Ovary (tissue), 7 donors: ENCODE measurements at regions not wholly inside any gene's neighbourhood (a gene's known extent, or its start where the extent isn't known, plus 50 kb on each side); places are given as distances from the start of the nearest gene placed in this dataset.

Experiments used
- DNase-seq, 5 donors: peaks; one replicate each; pipeline ENCODE4 v3.0.0-alpha.2; 2019 to 2020
- H3K27ac ChIP-seq, 2 donors: fragments of 200-600 bp; one replicate each; pipeline versions ENCODE4 v1.5.1 to v1.8.0; 2019 to 2022
- H3K27me3 ChIP-seq: fragments of 200-600 bp; one replicate; pipeline ENCODE4 v1.8.0; 2022
- H3K36me3 ChIP-seq: fragments of 200-600 bp; sonication (generic); one replicate; pipeline ENCODE4 v1.5.1; 2019
- H3K4me1 ChIP-seq: one replicate; pipeline ENCODE4 v1.8.1; 2013; ENCODE audit warnings: mild to moderate bottlenecking, moderate library complexity; ENCODE audit not compliant: insufficient read depth
- H3K4me3 ChIP-seq: fragments of 200-600 bp; sonication (generic); one replicate; pipeline ENCODE4 v1.5.1; 2017
- H3K9me3 ChIP-seq, 2 donors: fragments of 200-600 bp in 1 of 2; sonication (generic) in 1 of 2; one replicate each; pipeline versions ENCODE4 v1.5.1 to v1.8.1; 2013 to 2019; ENCODE audit warnings: mild to moderate bottlenecking in 1 of 2, moderate library complexity in 1 of 2
- EP300 ChIP-seq: sonication (generic); formaldehyde crosslinking; IDR thresholded peaks from one replicate; pipeline ENCODE4 v1.6.1; 2017; ENCODE audit warnings: antibody characterized with exemption
- POLR2A ChIP-seq: fragments of 450-650 bp; IDR thresholded peaks from one replicate; pipeline ENCODE4 v1.6.1; 2017; ENCODE audit warnings: antibody characterized with exemption, mild to moderate bottlenecking, moderate library complexity
- WGBS, 3 donors: extraction: QIAGEN DNeasy Blood & Tissue Kit in 1 of 3; methylation state at CpG; one replicate each; pipeline versions ENCODE4 v1.1.5 to v1.1.7; 2013 to 2017; 5-methylcytosine and 5-hydroxymethylcytosine counted together
- intact Hi-C, 4 donors: fragments of 100-400 bp; cut with DNase I; formaldehyde crosslinking; loops; one replicate each; pipeline versions ENCODE4 v1.11.0 to v1.15.1; 2022 to 2023
- TF ChIP-seq, protein P1 (sequence below), 3 donors: fragments of 450-650 bp in 2 of 3; fragments of 200-600 bp in 1 of 3; IDR thresholded peaks; one replicate each; pipeline versions ENCODE4 v1.5.1 to v1.8.0; 2016 to 2022; ENCODE audit warnings: antibody characterized with exemption in 3 of 3, mild to moderate bottlenecking in 1 of 3
- donor health status: DM: no; HTN: no; CAD: no; lungs with moderate emphysema.
- donor health status: DM: no; HTN: no; CAD: no.
- donor health status: Bipolar disorder and iron deficiency.
- donor health status: DM: no; HTN: no; CAD: no.
- donor health status: DM: yes; HTN: yes; CAD: no.

DNA sequence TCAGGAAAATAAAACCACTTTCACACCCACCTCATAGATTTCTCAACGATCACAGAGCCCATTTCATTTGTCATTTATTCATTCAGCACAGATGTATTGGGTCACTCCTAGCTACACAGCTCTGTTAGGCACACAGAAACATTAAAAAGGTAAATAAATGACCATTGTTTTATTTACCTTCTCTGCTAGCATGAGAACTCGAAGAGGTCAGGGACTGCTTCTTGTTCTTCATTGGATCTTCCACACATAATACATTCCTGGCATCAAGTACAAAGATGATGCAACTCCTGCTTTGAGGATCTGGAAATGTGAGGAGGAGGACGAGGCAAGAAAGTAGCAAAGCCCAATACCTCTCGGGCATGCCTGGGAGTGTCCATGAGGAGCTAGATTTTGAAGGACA lies 168.1 kb downstream of the RBM26 start:
- no peaks in the 10 kb centered on the region for H3K9me3 ChIP-seq
- TF ChIP-seq, protein P1, sequence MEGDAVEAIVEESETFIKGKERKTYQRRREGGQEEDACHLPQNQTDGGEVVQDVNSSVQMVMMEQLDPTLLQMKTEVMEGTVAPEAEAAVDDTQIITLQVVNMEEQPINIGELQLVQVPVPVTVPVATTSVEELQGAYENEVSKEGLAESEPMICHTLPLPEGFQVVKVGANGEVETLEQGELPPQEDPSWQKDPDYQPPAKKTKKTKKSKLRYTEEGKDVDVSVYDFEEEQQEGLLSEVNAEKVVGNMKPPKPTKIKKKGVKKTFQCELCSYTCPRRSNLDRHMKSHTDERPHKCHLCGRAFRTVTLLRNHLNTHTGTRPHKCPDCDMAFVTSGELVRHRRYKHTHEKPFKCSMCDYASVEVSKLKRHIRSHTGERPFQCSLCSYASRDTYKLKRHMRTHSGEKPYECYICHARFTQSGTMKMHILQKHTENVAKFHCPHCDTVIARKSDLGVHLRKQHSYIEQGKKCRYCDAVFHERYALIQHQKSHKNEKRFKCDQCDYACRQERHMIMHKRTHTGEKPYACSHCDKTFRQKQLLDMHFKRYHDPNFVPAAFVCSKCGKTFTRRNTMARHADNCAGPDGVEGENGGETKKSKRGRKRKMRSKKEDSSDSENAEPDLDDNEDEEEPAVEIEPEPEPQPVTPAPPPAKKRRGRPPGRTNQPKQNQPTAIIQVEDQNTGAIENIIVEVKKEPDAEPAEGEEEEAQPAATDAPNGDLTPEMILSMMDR (IDR thresholded peaks at IDR 0.05), result no peak
- TF ChIP-seq POLR2A (no peak), EP300 (no peak)
- intact Hi-C loops, result no loop called here
- 8 to 26% (median 9%) methylated on average over 4 of the region's 4 CpGs for WGBS, 3 donors
- no peak overlapping the region for H3K27ac ChIP-seq
- DNase-seq, result no peak
- H3K27me3 ChIP-seq, result no peaks in the 10 kb centered on the region
- no peaks in the 10 kb centered on the region for H3K4me1 ChIP-seq
- H3K4me3 ChIP-seq, result no peak overlapping the region
- H3K36me3 ChIP-seq, result no peaks in the 10 kb centered on the region

DNA sequence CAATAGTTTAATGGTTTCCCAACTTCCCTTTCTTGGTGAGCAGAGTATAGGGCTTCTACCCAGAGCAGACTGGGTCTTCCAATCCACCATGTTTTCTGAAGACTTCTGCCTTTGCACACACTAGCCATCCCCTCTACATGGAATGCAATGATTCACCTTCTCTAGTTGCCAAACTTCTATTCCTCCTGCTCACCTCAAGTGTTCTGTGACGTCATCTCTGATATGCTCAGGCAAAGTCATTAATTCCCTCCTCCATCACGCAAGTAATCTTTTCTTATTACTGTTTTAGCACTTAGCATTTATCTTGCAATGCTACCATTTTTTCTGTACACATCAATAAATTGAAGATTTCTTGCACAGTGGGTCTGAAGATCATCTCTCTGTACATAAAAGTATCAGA lies 174.2 kb downstream of the RBM26 start:
- intact Hi-C loops, result no loop called here
- TF ChIP-seq POLR2A (no peak), EP300 (no peak)
- TF ChIP-seq, protein P1 (IDR thresholded peaks at IDR 0.05), result no peak
- no peak overlapping the region for H3K4me3 ChIP-seq
- no peak for DNase-seq
- H3K27ac ChIP-seq, result no peak overlapping the region
- H3K4me1 ChIP-seq, result no peaks in the 10 kb centered on the region
- H3K9me3 ChIP-seq, result no peaks in the 10 kb centered on the region
- no peaks in the 10 kb centered on the region for H3K36me3 ChIP-seq
- WGBS, 3 donors, result 71 to 85% (median 79%) methylated on average over 2 of the region's 2 CpGs
- H3K27me3 ChIP-seq, result no peaks in the 10 kb centered on the region

DNA sequence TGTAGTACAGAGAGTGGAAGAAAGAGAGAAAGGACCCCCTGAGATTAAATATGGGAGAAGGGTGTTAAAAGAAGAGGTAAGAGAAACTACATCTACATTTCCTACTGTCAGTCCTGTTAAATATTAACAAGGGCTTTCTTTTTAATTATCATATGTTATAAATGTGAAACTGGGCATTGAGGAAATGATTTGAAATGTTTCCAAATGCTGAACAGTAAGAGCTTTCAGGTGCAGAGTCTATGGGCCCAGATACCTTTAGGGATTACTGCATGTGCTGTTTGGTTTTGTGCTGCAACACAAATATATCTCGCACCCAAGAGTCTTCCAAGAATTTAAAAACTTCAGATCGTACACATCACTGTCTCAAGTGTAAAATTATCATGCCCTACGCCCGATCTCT lies 176.3 kb downstream of the RBM26 start:
- no peak for TF ChIP-seq POLR2A
- TF ChIP-seq, protein P1 (IDR thresholded peaks at IDR 0.05), result no peak
- TF ChIP-seq EP300, result no peak
- H3K27me3 ChIP-seq, result no peaks in the 10 kb centered on the region
- no peaks in the 10 kb centered on the region for H3K4me1 ChIP-seq
- no peak overlapping the region for H3K4me3 ChIP-seq
- no peak overlapping the region for H3K27ac ChIP-seq
- no peak for DNase-seq
- intact Hi-C loops, result no loop called here
- 68 to 79% (median 74%) methylated on average over 4 of the region's 4 CpGs for WGBS, 3 donors
- H3K36me3 ChIP-seq, result no peaks in the 10 kb centered on the region
- H3K9me3 ChIP-seq, result no peaks in the 10 kb centered on the region

DNA sequence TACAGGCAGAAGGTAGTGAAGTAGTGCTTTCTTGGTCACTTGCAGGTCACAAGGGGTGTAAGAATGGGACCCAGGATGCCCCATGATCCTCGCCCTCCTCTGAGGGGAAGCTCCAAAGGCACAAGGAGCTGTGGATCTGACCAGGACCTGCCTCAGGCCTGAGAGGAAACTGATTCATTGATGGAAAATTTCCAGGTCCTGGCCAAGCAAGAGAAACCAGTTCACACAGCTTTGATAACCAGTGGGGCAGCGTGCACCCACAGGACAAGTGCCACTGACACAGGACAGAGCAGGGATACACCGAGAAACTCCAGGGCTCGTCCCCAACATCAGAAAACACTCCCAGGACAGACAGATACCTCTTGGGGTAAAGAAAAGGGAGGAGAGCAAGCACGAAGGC lies 177.1 kb downstream of the RBM26 start:
- Histone ChIP-seq H3K9me3 (no peaks in the 10 kb centered on the region), H3K36me3 (no peaks in the 10 kb centered on the region), H3K4me3 (no peak overlapping the region), H3K4me1 (no peaks in the 10 kb centered on the region), H3K27me3 (no peaks in the 10 kb centered on the region), H3K27ac (no peak overlapping the region)
- 88 to 91% (median 89%) methylated on average over 5 of the region's 5 CpGs for WGBS, 3 donors
- no peak for DNase-seq
- TF ChIP-seq, protein P1 (IDR thresholded peaks at IDR 0.05), result no peak
- TF ChIP-seq EP300 (no peak), POLR2A (no peak)
- intact Hi-C loops, result no loop called here

DNA sequence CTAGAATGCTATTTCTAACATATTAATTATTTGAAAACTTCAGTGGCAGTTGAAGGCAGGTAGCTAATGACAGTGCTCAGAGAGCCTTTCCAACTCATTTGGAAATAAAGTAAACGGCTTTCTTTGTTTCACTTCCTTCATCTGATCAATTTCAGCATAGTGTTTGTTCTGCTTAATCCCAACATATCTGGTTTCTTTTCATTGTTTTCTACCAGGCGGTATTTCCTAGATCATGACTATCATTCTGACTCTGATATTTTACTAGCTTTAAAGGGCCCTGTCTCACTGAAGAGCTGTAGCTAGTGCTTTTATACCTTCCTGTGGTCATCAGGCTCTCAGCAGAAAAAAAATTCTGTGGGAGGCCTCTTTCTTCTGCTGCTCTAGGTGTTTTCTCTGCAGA lies 178.6 kb downstream of the RBM26 start:
- no peaks in the 10 kb centered on the region for H3K36me3 ChIP-seq
- 76 to 77% (median 76%) methylated on average over 2 of the region's 2 CpGs for WGBS, 3 donors
- no peaks in the 10 kb centered on the region for H3K4me1 ChIP-seq
- H3K27ac ChIP-seq, result no peak overlapping the region
- intact Hi-C loops, result no loop called here
- no peaks in the 10 kb centered on the region for H3K27me3 ChIP-seq
- TF ChIP-seq, protein P1 (IDR thresholded peaks at IDR 0.05), result no peak
- TF ChIP-seq POLR2A, result no peak
- no peaks in the 10 kb centered on the region for H3K9me3 ChIP-seq
- no peak for DNase-seq
- H3K4me3 ChIP-seq, result no peak overlapping the region
